Gastroesophageal sphincter (tissue), 4 donors: ENCODE measurements at regions not wholly inside any gene's neighbourhood (a gene's known extent, or its start where the extent isn't known, plus 50 kb on each side); places are given as distances from the start of the nearest gene placed in this dataset.
"Not testable (repeated sequence)": the region's sequence is repeated elsewhere in the genome, so short reads cannot be mapped to it uniquely, and the experiment has no call there.

Source experiments
- ATAC-seq: fragments of 150-250 bp; one replicate; pipeline ENCODE4 v1.9.1; 2016; ENCODE audit warnings: mild to moderate bottlenecking, moderate library complexity
- H3K27ac ChIP-seq, 4 donors: fragments of 200-600 bp; sonication (generic) in 3 of 4; 1 replicate in 3 of 4; 2 replicates in 1 of 4; pipeline ENCODE4 v1.5.1; 2016 to 2019
- H3K27me3 ChIP-seq: fragments of 200-600 bp; sonication (generic); one replicate; pipeline ENCODE4 v1.5.1; 2019
- H3K36me3 ChIP-seq, 2 donors: fragments of 200-600 bp; sonication (generic); one replicate each; pipeline ENCODE4 v1.5.1; 2019; ENCODE audit warnings: control low read depth in 1 of 2
- H3K4me1 ChIP-seq, 3 donors: fragments of 200-600 bp; sonication (generic); 1 replicate in 2 of 3; 2 replicates in 1 of 3; pipeline ENCODE4 v1.5.1; 2016 to 2019; ENCODE audit warnings: control low read depth in 2 of 3
- H3K4me3 ChIP-seq, 2 donors: fragments of 200-600 bp; sonication (generic); one replicate each; pipeline ENCODE4 v1.5.1; 2019; ENCODE audit warnings: mild to moderate bottlenecking in 1 of 2, moderate library complexity in 1 of 2
- H3K9me3 ChIP-seq, 3 donors: fragments of 200-600 bp; sonication (generic); one replicate each; pipeline ENCODE4 v1.5.1; 2017 to 2019; ENCODE audit warnings: control low read depth in 2 of 3
- EP300 ChIP-seq: sonication (generic); formaldehyde crosslinking; IDR thresholded peaks from one replicate; pipeline ENCODE4 v1.6.1; 2017; ENCODE audit warnings: antibody characterized with exemption, mild to moderate bottlenecking
- POLR2A ChIP-seq, 2 donors: fragments of 450-650 bp; IDR thresholded peaks; one replicate each; pipeline ENCODE4 v1.6.1; 2017; ENCODE audit warnings: antibody characterized with exemption in 2 of 2, mild to moderate bottlenecking in 2 of 2, moderate library complexity in 1 of 2
- POLR2AphosphoS5 ChIP-seq: sonication (generic); formaldehyde crosslinking; IDR thresholded peaks from one replicate; pipeline ENCODE4 v1.6.1; 2017; ENCODE audit warnings: antibody characterized with exemption
- WGBS, 2 donors: methylation state at CpG; one replicate each; pipeline ENCODE4 v1.1.5; 2018; ENCODE audit warnings: low coverage in 1 of 2; 5-methylcytosine and 5-hydroxymethylcytosine counted together
- TF ChIP-seq, protein P1 (sequence below), 4 experiments: fragments of 200-600 bp in 2 of 4; fragments of 450-650 bp in 2 of 4; sonication (generic) in 1 of 4; IDR thresholded peaks; one replicate each; pipeline ENCODE4 v1.5.1; 2017 to 2019; ENCODE audit warnings: antibody characterized with exemption in 4 of 4, mild to moderate bottlenecking in 2 of 4, moderate library complexity in 2 of 4

- Histone ChIP-seq H3K4me1 (peaks cover 0 to 6% (median 0%) of the 10 kb centered on the region in 3 donors), H3K9me3 (no peaks in the 10 kb centered on the region), H3K27ac (peak overlapping the region in 1 of 4 donors; percentile 12), H3K4me3 (no peak overlapping the region), H3K27me3 (no peaks in the 10 kb centered on the region), H3K36me3 (no peaks in the 10 kb centered on the region)
- TF ChIP-seq, protein P1, sequence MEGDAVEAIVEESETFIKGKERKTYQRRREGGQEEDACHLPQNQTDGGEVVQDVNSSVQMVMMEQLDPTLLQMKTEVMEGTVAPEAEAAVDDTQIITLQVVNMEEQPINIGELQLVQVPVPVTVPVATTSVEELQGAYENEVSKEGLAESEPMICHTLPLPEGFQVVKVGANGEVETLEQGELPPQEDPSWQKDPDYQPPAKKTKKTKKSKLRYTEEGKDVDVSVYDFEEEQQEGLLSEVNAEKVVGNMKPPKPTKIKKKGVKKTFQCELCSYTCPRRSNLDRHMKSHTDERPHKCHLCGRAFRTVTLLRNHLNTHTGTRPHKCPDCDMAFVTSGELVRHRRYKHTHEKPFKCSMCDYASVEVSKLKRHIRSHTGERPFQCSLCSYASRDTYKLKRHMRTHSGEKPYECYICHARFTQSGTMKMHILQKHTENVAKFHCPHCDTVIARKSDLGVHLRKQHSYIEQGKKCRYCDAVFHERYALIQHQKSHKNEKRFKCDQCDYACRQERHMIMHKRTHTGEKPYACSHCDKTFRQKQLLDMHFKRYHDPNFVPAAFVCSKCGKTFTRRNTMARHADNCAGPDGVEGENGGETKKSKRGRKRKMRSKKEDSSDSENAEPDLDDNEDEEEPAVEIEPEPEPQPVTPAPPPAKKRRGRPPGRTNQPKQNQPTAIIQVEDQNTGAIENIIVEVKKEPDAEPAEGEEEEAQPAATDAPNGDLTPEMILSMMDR (IDR thresholded peaks at IDR 0.05): peak; percentile 34 to 69 (median 44)
- no peak for TF ChIP-seq POLR2A (IDR thresholded peaks at IDR 0.05)
- WGBS, 2 donors: 7 to 82% methylated on average over 5 to 9 of the region's 17 CpGs
- peak; percentile 32 for ATAC-seq
These were observed 397.5 kb upstream of the ATP10A start for GRCh38 chr15:26260517-26261133.

DNA sequence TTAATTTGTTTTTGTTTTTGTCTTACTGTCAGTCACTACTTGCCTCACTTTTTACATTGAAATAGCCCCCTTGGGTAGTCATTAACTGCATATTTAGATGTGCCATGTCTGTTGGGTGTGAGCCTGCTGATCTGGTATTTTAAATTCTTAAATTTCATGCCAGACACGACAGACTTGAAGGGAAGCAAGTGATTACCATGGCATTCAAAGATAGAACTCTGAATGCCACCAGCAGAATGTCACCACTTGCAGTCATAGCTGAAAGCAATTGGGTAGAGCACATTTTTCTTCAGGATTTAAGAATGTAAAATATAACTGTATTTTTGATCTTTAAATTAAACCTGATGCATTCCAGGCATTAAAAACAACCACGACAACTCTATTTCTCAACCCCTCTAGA is 396.5 kb upstream of the ATP10A start:
- 64 to 73% methylated on average over 2 of the region's 2 CpGs for WGBS, 2 donors
- Histone ChIP-seq H3K4me1 (peaks cover 0 to 6% (median 0%) of the 10 kb centered on the region in 3 donors), H3K9me3 (no peaks in the 10 kb centered on the region), H3K36me3 (no peaks in the 10 kb centered on the region), H3K4me3 (no peak overlapping the region), H3K27ac (no peak overlapping the region), H3K27me3 (no peaks in the 10 kb centered on the region)
- TF ChIP-seq, protein P1 (IDR thresholded peaks at IDR 0.05): no peak
- TF ChIP-seq POLR2A (IDR thresholded peaks at IDR 0.05) (no peak), EP300 (no peak), POLR2AphosphoS5 (no peak)
- ATAC-seq: no peak

- H3K4me1 ChIP-seq, H3K9me3 ChIP-seq, H3K27ac ChIP-seq, H3K4me3 ChIP-seq, H3K36me3 ChIP-seq, ATAC-seq, H3K27me3 ChIP-seq: not testable (repeated sequence)
- WGBS, 2 donors: 81 to 87% methylated on average over 6 to 10 of the region's 11 CpGs
These were observed 381.7 kb upstream of the ATP10A start for GRCh38 chr15:26244782-26245181.

- no peak overlapping the region for H3K4me3 ChIP-seq
- H3K36me3 ChIP-seq: no peaks in the 10 kb centered on the region
- WGBS, 2 donors: 100% methylated on average over 1 of the region's 1 CpG
- H3K4me1 ChIP-seq: no peaks in the 10 kb centered on the region
- ATAC-seq: no peak
- H3K9me3 ChIP-seq: no peaks in the 10 kb centered on the region
- TF ChIP-seq, protein P1 (IDR thresholded peaks at IDR 0.05): no peak
- TF ChIP-seq POLR2A (IDR thresholded peaks at IDR 0.05): no peak
- no peak for TF ChIP-seq POLR2AphosphoS5
- TF ChIP-seq EP300: no peak
- H3K27me3 ChIP-seq: no peaks in the 10 kb centered on the region
- H3K27ac ChIP-seq: no peak overlapping the region
These were observed 380.3 kb upstream of the ATP10A start for GRCh38 chr15:26243382-26243781.

DNA sequence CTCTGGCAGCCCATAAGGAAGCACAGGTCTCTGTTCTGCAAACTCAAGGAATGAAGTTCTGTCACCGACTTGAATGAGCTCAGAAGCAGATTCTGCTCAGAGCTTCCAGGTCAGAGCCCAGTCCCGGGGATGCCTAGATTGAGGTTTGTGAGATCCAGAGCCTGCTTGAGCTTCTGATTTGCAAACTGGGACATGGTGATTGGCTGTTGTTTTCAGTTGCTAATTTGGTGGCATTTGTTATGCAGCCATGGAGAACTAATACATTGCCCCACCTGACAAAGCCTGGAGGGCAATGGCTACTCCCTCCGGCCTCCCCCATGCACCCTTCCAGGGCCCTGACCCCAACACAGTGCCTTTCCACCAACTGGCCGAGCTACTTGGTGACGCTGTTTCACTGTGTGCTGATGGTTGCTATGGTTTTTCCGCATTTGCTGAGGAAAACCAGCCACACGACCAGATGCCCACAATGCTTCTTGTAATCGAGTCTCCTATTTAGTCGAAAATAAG is 379.5 kb upstream of the ATP10A start:
- 70 to 75% methylated on average over 7 to 8 of the region's 9 CpGs for WGBS, 2 donors
- Histone ChIP-seq H3K27me3 (no peaks in the 10 kb centered on the region), H3K27ac (no peak overlapping the region), H3K36me3 (no peaks in the 10 kb centered on the region), H3K4me3 (no peak overlapping the region), H3K9me3 (no peaks in the 10 kb centered on the region), H3K4me1 (no peaks in the 10 kb centered on the region)
- TF ChIP-seq POLR2AphosphoS5 (no peak), POLR2A (IDR thresholded peaks at IDR 0.05) (no peak), EP300 (no peak)
- TF ChIP-seq, protein P1 (IDR thresholded peaks at IDR 0.05): no peak
- ATAC-seq: no peak
